Gastroesophageal sphincter (tissue), 4 donors: ENCODE measurements at regions not wholly inside any gene's neighbourhood (a gene's known extent, or its start where the extent isn't known, plus 50 kb on each side); places are given as distances from the start of the nearest gene placed in this dataset.
"Not testable (repeated sequence)": the region's sequence is repeated elsewhere in the genome, so short reads cannot be mapped to it uniquely, and the experiment has no call there.

ENCODE experiments used
- ATAC-seq: fragments of 150-250 bp; one replicate; pipeline ENCODE4 v1.9.1; 2016; ENCODE audit warnings: mild to moderate bottlenecking, moderate library complexity
- H3K27ac ChIP-seq, 4 donors: fragments of 200-600 bp; sonication (generic) in 3 of 4; 1 replicate in 3 of 4; 2 replicates in 1 of 4; pipeline ENCODE4 v1.5.1; 2016 to 2019
- H3K27me3 ChIP-seq: fragments of 200-600 bp; sonication (generic); one replicate; pipeline ENCODE4 v1.5.1; 2019
- H3K36me3 ChIP-seq, 2 donors: fragments of 200-600 bp; sonication (generic); one replicate each; pipeline ENCODE4 v1.5.1; 2019; ENCODE audit warnings: control low read depth in 1 of 2
- H3K4me1 ChIP-seq, 3 donors: fragments of 200-600 bp; sonication (generic); 1 replicate in 2 of 3; 2 replicates in 1 of 3; pipeline ENCODE4 v1.5.1; 2016 to 2019; ENCODE audit warnings: control low read depth in 2 of 3
- H3K4me3 ChIP-seq, 2 donors: fragments of 200-600 bp; sonication (generic); one replicate each; pipeline ENCODE4 v1.5.1; 2019; ENCODE audit warnings: mild to moderate bottlenecking in 1 of 2, moderate library complexity in 1 of 2
- H3K9me3 ChIP-seq, 3 donors: fragments of 200-600 bp; sonication (generic); one replicate each; pipeline ENCODE4 v1.5.1; 2017 to 2019; ENCODE audit warnings: control low read depth in 2 of 3
- CTCF ChIP-seq, 4 experiments: fragments of 200-600 bp in 2 of 4; fragments of 450-650 bp in 2 of 4; sonication (generic) in 1 of 4; IDR thresholded peaks; one replicate each; pipeline ENCODE4 v1.5.1; 2017 to 2019; ENCODE audit warnings: antibody characterized with exemption in 4 of 4, mild to moderate bottlenecking in 2 of 4, moderate library complexity in 2 of 4
- EP300 ChIP-seq: sonication (generic); formaldehyde crosslinking; IDR thresholded peaks from one replicate; pipeline ENCODE4 v1.6.1; 2017; ENCODE audit warnings: antibody characterized with exemption, mild to moderate bottlenecking
- POLR2A ChIP-seq, 2 donors: fragments of 450-650 bp; IDR thresholded peaks; one replicate each; pipeline ENCODE4 v1.6.1; 2017; ENCODE audit warnings: antibody characterized with exemption in 2 of 2, mild to moderate bottlenecking in 2 of 2, moderate library complexity in 1 of 2
- POLR2AphosphoS5 ChIP-seq: sonication (generic); formaldehyde crosslinking; IDR thresholded peaks from one replicate; pipeline ENCODE4 v1.6.1; 2017; ENCODE audit warnings: antibody characterized with exemption
- WGBS, 2 donors: methylation state at CpG; one replicate each; pipeline ENCODE4 v1.1.5; 2018; ENCODE audit warnings: low coverage in 1 of 2; 5-methylcytosine and 5-hydroxymethylcytosine counted together

- TF ChIP-seq CTCF (IDR thresholded peaks at IDR 0.05) (no peak), POLR2A (IDR thresholded peaks at IDR 0.05) (no peak), EP300 (no peak), POLR2AphosphoS5 (no peak)
- no peak overlapping the region for H3K4me3 ChIP-seq
- no peaks in the 10 kb centered on the region for H3K4me1 ChIP-seq
- 54 to 82% methylated on average over 5 to 6 of the region's 7 CpGs for WGBS, 2 donors
- H3K27me3 ChIP-seq, result no peaks in the 10 kb centered on the region
- no peaks in the 10 kb centered on the region for H3K9me3 ChIP-seq
- ATAC-seq, result no peak
- no peak overlapping the region for H3K27ac ChIP-seq
- no peaks in the 10 kb centered on the region for H3K36me3 ChIP-seq
Measured at GRCh38 chrX:93354651-93355050, 318.7 kb downstream of the NAP1L3 start.

DNA sequence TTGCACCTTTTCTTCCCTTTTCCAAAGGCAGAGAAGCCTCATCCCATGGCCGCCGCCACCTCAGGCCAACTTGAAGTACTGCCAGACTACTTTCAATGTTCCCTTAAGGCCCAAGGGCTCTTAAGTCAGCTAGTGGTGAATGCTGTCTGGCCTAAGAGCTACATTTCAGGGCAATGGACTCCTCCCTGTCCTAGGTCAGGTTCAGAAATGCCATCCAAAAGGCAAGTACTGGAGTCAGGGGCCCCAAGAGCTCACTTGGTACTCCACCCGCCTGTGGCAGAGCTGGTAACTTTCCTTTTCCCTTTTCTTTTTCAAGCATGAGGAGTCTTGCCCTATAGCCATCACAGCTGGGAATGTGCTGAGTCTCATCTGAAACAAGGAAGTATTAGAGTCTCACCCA, 327.1 kb downstream of the NAP1L3 start:
- TF ChIP-seq EP300 (no peak), POLR2A (IDR thresholded peaks at IDR 0.05) (no peak), POLR2AphosphoS5 (no peak), CTCF (IDR thresholded peaks at IDR 0.05) (no peak)
- H3K4me1 ChIP-seq, result no peaks in the 10 kb centered on the region
- no peak overlapping the region for H3K27ac ChIP-seq
- 0 to 100% methylated on average over 1 of the region's 3 CpGs for whole genome bisulfite sequencing, 2 donors
- no peak for ATAC-seq
- H3K9me3 ChIP-seq, result no peaks in the 10 kb centered on the region
- no peak overlapping the region for H3K4me3 ChIP-seq
- H3K27me3 ChIP-seq, result no peaks in the 10 kb centered on the region
- H3K36me3 ChIP-seq, result no peaks in the 10 kb centered on the region

GRCh38 chrX:93344287-93344686, 329.1 kb downstream of the NAP1L3 start:
- not testable (repeated sequence) for H3K27me3 ChIP-seq, H3K27ac ChIP-seq, H3K9me3 ChIP-seq, H3K4me1 ChIP-seq, ATAC-seq, H3K4me3 ChIP-seq, H3K36me3 ChIP-seq
- 83 to 93% methylated on average over 1 to 2 of the region's 2 CpGs for WGBS, 2 donors

- Histone ChIP-seq H3K27ac (no peak overlapping the region), H3K4me3 (no peak overlapping the region), H3K27me3 (no peaks in the 10 kb centered on the region), H3K4me1 (no peaks in the 10 kb centered on the region), H3K36me3 (no peaks in the 10 kb centered on the region), H3K9me3 (no peaks in the 10 kb centered on the region)
- no peak for ATAC-seq
- TF ChIP-seq POLR2AphosphoS5 (no peak), POLR2A (IDR thresholded peaks at IDR 0.05) (no peak), EP300 (no peak), CTCF (IDR thresholded peaks at IDR 0.05) (no peak)
- 35 to 38% methylated on average over 2 of the region's 2 CpGs for WGBS, 2 donors
Measured at GRCh38 chrX:93332329-93332728, 341.0 kb downstream of the NAP1L3 start.

- ATAC-seq, result no peak
- H3K27ac ChIP-seq, result no peak overlapping the region
- TF ChIP-seq CTCF (IDR thresholded peaks at IDR 0.05) (no peak), POLR2AphosphoS5 (no peak), EP300 (no peak), POLR2A (IDR thresholded peaks at IDR 0.05) (no peak)
- no peaks in the 10 kb centered on the region for H3K36me3 ChIP-seq
- no peaks in the 10 kb centered on the region for H3K4me1 ChIP-seq
- no peaks in the 10 kb centered on the region for H3K9me3 ChIP-seq
- no peaks in the 10 kb centered on the region for H3K27me3 ChIP-seq
- 60 to 88% methylated on average over 1 of the region's 3 CpGs for WGBS, 2 donors
- no peak overlapping the region for H3K4me3 ChIP-seq
Measured at GRCh38 chrX:93322110-93322509, 351.3 kb downstream of the NAP1L3 start.

GRCh38 chrX:93319609-93320008, 353.8 kb downstream of the NAP1L3 start:
- H3K27ac ChIP-seq, result no peak overlapping the region
- H3K4me1 ChIP-seq, result no peaks in the 10 kb centered on the region
- no peaks in the 10 kb centered on the region for H3K27me3 ChIP-seq
- H3K9me3 ChIP-seq, result no peaks in the 10 kb centered on the region
- no peak for TF ChIP-seq POLR2A (IDR thresholded peaks at IDR 0.05)
- TF ChIP-seq POLR2AphosphoS5, result no peak
- TF ChIP-seq EP300, result no peak
- TF ChIP-seq CTCF (IDR thresholded peaks at IDR 0.05), result no peak
- no peak for ATAC-seq
- 30% methylated on average over 2 of the region's 5 CpGs; no CpG with 5 or more reads in 1 of the 2 donors for WGBS, 2 donors
- no peak overlapping the region for H3K4me3 ChIP-seq
- no peaks in the 10 kb centered on the region for H3K36me3 ChIP-seq
